ENCODE measurements at regions not wholly inside any gene's neighbourhood (a gene's known extent, or its start where the extent isn't known, plus 50 kb on each side); places are given as distances from the start of the nearest gene placed in this dataset.

- TF ChIP-seq, protein P1, sequence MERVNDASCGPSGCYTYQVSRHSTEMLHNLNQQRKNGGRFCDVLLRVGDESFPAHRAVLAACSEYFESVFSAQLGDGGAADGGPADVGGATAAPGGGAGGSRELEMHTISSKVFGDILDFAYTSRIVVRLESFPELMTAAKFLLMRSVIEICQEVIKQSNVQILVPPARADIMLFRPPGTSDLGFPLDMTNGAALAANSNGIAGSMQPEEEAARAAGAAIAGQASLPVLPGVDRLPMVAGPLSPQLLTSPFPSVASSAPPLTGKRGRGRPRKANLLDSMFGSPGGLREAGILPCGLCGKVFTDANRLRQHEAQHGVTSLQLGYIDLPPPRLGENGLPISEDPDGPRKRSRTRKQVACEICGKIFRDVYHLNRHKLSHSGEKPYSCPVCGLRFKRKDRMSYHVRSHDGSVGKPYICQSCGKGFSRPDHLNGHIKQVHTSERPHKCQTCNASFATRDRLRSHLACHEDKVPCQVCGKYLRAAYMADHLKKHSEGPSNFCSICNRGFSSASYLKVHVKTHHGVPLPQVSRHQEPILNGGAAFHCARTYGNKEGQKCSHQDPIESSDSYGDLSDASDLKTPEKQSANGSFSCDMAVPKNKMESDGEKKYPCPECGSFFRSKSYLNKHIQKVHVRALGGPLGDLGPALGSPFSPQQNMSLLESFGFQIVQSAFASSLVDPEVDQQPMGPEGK (CRISPR knock-in tag; IDR thresholded peaks at IDR 0.05), result no peak
- TF ChIP-seq ZSCAN29 (CRISPR knock-in tag; conservative IDR thresholded peaks at IDR 0.05) (no peak), PPARG (CRISPR knock-in tag; conservative IDR thresholded peaks at IDR 0.05) (no peak), TBP (CRISPR knock-in tag; IDR thresholded peaks at IDR 0.05) (no peak)
These were observed 112.8 kb upstream of the SHB start (continued) for GRCh38 chr9:38181866-38182265.

GRCh38 chr9:38181232-38181631 lies 112.2 kb upstream of the SHB start:
- in situ Hi-C loops (cut with HindIII; ENCODE audit: extremely low pct_ligation_motif_present, low pct_unique_long_range_greater_than_20kb), result no loop called here
- Histone ChIP-seq H2AFZ (ENCODE audit: low read length) (no peak overlapping the region), H3K9ac (ENCODE audit: insufficient read depth, low read depth, low read length) (no peak overlapping the region), H4K20me1 (ENCODE audit: insufficient read depth, low read length) (no peaks in the 10 kb centered on the region), H3K4me1 (ENCODE audit: insufficient read depth, low read length) (no peaks in the 10 kb centered on the region), H3K4me3 (replicated peaks in 1 of 3; ENCODE audit: insufficient read depth in 1 of 3, low read depth in 2 of 3, low read length in 3 of 3) (no peak overlapping the region), H3K9me3 (ENCODE audit: low read length) (no peaks in the 10 kb centered on the region), H3K36me3 (replicated peaks in 1 of 2; ENCODE audit: control insufficient read depth in 1 of 2, insufficient read depth in 2 of 2, low read length in 2 of 2) (no peaks in the 10 kb centered on the region), H3K79me2 (ENCODE audit: insufficient read depth, low read length) (no peaks in the 10 kb centered on the region), H3K4me2 (ENCODE audit: low read depth, low read length) (no peak overlapping the region), H3K27ac (ENCODE audit: extremely low read length, insufficient read depth, low read length) (no peak overlapping the region), H3K27me3 (ENCODE audit: control insufficient read depth in 1 of 2, insufficient read depth in 2 of 2, low read length in 2 of 2) (no peaks in the 10 kb centered on the region)
- POLR2A ChIA-PET, result no interaction called here
- ATAC-seq (no peak), DNase-seq (ENCODE audit: low spot score) (no peak), FAIRE-seq (no peak)
- WGBS (ENCODE audit: low lambda C conversion rate), result 25% methylated on average over 4 of the region's 4 CpGs
- intact Hi-C loops (cut with micrococcal nuclease; ENCODE audit: unreplicated experiment), result no loop called here
- BruUV-seq (replicated peaks), result no TSS peak
- TF ChIP-seq POLR2G (IDR thresholded peaks at IDR 0.05; ENCODE audit: low read depth, low read length) (no peak), ZNF713 (CRISPR knock-in tag; IDR thresholded peaks at IDR 0.05) (no peak), ZGPAT (CRISPR knock-in tag; IDR thresholded peaks at IDR 0.05) (no peak), ZNF503 (CRISPR knock-in tag; IDR thresholded peaks at IDR 0.05) (no peak), ZNF652 (CRISPR knock-in tag; IDR thresholded peaks at IDR 0.05; ENCODE audit: borderline replicate concordance, low read depth) (no peak), NRL (CRISPR knock-in tag; IDR thresholded peaks at IDR 0.05; ENCODE audit: borderline replicate concordance) (no peak), ZNF451 (CRISPR knock-in tag; IDR thresholded peaks at IDR 0.05) (no peak), KLF11 (CRISPR knock-in tag; IDR thresholded peaks at IDR 0.05) (no peak), HNF1B (CRISPR knock-in tag; IDR thresholded peaks at IDR 0.05) (no peak)
- CTCF ChIA-PET (ENCODE audit: low intra/inter-chr PET ratio, low total read pairs), result no interaction called here
